ENCODE measurements at regions not wholly inside any gene's neighbourhood (a gene's known extent, or its start where the extent isn't known, plus 50 kb on each side); places are given as distances from the start of the nearest gene placed in this dataset.

DNA sequence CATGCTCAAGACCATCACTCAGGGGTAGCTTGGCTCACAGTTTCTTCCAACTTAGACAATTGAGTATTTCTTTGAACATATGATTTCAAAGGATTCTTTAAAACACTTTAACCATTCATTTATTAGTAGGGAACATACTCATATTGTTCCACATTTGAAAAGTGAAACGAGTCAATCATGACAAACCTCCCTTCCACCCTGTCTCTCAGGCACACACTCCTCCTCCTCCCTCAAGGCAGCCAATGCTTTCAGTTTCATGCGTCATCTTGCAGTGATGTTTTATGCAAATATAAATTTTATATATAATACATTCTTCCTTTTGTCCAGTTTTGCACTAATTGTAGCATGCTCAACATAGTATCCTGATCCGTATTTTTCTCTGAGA lies 126.0 kb upstream of the BOD1 start:
- DNase-seq (ENCODE audit: low spot score) = no peak

DNA sequence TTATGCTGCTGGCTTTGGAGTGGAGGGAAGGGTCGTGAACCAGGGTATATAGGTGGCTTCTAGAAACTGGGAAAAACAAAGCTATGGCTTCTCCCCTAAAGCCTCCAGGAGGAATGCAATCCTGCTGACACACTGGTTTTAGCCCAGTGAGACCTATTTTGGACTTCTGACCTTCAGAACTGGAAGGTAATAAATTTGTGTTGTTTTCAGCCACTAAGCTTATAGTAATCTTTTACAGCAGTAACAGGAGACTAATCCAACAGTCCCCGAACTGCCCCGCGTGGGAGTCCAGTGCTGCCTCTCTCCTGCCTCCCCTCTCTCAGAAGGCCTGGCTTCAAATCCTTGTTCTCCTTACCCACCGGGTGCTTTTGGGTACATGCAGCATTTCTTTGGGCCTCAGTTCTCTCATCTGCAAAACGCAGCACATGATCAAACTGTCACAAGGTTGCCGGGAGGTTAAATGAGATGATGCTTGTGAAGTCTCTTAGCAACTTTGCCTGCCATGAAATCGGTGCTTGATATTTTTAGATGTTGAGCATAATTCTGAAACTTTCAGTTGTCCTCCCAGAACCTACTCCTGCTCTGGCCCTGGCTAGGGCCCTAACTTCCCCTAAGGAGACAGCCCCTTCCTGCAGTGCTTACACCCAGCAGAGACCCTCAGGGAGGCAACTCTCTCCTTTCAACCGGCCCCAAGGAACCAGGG lies 127.3 kb upstream of the BOD1 start:
- no peak for DNase-seq (ENCODE audit: low spot score)

DNA sequence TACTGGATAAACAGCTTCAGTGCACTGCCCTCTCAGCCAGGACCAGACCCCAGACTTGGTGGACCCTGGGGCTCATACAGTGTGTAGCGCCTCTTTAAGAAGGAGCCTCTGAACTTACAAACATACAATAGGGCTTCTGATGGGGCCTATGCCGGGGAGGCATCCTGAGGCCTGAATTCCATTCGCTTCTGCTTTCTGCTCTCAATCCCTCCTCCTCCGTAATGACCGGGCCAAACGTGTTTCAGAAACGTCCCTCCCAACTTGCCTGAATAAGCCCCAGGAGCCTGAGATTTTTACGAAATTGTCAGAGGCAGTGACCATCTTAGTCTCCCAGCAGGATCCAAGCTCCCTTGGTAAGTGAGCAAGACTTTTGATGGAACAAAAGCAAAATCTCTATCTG lies 128.1 kb upstream of the BOD1 start:
- no peak for DNase-seq (ENCODE audit: low spot score)

DNA sequence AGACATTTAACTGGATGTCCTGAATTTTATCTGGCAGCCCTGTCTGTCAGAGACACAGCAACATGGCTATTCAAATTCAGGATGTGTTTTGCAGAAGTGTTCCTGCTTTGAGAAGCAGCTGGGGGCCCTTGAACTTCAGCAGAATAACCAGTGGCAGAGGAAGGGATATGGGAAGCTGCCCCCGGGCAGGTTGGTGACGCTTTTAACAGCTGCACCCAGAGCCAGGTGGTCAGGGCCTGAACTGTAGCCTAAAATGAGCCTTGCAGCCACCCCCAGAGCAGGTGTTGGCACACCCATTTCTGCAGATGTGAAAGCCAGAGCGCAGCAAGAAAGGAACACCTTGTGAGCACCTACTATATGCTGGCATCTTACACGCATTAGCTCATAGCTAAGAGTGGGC lies 128.7 kb upstream of the BOD1 start:
- DNase-seq (ENCODE audit: low spot score) = no peak

DNA sequence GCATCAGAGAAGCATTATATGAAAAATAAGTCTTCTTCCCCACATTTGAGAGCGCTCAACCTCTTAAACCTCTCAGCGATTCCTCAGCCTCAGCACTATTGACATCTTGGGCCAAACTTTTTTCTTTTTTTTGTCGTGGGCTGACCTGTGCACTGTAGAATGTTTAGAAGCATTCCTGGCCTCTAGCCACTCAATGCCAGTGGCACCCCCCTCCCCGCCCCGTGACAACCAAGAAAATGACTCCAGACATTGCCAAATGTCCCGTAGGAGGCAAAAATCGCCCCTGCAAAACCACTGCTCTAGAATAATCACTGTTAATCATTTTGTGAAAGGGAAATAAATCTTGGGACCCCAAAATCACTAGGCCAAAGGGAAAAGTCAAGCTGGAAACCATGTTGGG lies 129.1 kb upstream of the BOD1 start:
- DNase-seq (ENCODE audit: low spot score) = no peak

DNA sequence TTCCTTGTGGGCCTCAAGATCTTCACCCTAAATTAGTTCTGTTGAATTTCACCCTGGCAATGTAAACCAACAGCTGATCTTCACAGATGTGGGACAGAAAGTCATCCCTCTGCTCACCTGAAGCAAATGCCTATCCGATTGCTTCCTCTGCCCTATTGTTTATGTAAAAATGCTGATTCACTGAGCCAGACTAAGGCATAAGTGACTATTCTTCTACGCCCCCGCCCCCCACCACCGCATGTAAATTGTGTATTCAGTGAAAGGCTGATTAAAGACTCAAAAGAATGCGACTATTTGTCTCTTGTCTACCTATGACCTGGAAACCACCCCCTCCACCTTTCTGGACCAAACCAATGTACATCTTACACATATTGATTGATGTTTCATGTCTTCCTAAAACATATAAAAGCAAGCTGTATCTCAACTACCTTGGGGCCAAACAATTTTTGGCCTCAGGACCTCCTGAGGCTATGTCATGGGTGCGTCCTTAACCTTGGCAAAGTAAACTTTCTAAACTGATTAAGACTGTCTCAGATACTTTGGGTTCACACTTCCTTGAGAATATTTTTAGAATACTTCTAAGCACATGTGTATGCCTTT lies 129.7 kb upstream of the BOD1 start:
- no peak for DNase-seq (ENCODE audit: low spot score)

DNA sequence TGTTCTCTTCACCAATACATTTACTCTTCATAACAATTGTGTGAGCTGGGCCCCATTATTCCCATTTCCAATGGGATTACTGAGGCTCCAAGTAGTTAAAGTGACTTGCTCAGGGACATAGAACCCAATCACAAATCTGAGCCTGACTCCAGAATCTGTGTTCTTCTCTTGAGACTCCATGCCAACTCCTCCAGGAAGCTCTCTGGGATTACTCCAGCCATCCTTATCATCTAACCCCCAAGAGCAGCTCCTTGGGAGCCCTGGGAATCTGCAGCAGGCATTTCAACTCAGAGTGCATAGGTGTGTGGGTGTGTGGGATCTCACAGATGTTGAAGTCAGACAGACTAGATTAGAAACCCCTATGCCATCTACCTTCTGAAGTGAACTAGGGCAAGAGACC lies 131.4 kb upstream of the BOD1 start:
- DNase-seq (ENCODE audit: low spot score) = no peak

DNA sequence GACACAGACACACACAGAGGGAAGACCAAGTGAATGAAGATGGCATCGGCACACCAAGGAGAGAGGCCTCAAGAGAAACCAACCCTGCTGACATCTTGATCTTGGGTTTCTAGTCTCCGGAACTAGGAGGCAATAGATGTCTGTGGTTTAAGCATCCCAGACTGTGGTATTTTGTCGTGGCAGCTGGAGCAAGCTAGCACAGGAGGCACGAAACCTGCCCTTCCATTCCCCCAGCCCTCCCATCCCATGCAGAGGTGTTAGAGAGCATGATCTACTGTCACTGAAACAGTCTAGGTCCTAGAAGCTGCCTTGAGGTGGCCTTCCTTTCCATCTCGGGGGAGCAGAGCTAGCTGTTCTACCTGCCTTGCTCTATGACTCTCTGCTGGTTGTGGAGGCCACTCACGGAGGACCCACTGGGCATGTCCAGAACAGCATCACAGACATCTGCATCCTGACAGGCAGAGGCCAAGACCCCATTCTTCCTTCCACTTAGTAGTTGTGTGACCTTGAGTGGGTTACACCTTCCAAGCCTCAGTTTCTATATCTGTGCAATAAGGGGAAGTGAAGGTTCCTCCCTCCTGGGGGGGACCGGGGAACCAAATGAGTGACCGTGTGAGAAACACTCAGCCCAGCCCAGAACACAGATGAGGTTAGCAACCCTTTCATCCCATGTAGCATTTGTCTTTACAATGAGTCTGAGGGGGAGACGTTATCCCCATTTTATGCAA lies 134.3 kb upstream of the BOD1 start:
- DNase-seq (ENCODE audit: low spot score) = no peak

DNA sequence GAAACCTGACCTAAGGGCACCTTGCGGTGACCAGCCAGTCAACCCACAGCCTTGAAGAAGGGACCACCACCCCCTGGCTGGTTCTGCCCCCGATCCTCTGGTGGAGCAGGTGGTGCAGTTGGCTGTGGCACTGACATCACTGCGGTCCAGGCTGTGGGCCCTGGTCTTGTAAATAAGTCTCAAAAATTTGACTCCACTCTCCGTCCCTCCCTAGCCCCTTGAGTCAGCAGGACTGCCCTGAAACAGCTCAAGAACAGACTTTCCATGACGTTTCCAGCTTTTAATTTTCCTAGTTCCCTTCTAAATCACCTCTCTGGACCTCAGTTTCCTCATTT lies 134.8 kb upstream of the BOD1 start:
- DNase-seq (ENCODE audit: low spot score) = no peak

DNA sequence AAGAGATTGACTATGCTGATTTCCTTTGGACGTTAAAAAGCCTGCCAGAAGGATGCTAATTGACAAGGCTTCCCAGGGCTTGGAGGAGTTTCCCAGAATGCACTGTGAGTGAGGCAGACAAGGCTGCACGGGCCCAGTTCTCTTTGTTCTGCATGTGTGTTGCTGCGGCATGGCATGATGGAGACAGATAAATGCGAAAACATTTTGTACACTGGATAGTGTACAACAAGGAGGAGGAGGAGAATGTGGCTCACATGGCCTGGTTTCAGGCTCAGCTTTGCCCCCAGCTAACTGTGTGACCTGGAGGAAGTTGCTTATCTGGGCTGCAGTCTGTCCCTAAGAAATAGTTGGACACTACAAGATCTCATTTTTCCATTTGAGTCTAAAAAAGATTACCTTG lies 135.5 kb upstream of the CPEB4 start:
- no peak for DNase-seq (ENCODE audit: low spot score)

DNA sequence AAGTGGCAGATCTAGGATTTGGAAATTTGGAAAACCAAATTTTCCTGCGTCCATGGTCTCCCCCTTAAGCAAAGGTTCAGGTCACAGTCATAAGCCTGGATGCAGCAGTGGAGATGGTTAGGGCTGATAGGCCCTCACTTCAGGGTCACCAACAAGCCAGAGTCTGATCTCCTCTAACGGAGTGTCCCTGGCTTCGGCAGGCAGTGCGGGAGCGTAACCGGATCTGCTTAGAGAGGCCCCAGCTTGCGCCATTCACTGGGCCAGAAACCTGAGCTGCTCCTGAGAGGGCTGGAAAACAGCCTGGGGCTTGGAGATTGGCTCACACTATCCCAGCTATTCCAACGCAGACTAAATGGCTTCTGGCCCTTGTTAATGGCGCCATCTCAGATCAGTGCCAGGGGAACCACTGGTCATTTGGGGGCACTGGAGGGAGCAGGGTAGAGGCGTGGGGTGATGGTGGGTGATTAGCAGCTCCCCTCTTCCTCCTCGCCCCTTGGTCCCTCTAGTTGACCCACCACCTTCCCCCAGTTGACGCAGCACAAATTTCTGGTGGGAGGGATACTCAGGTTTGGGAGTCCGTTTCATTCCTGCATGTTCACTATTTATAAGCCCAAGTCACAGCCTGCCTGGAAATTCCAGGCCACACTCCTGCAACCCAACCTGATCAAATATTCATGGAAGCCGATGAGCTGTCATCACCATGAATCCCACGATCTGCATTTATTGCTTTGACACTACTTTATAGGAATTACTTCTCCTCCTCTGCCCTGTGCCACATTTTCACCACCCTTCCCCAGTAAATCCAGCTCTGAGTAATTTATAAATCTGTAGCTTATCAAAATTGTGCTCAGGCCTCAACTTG lies 134.6 kb upstream of the CPEB4 start:
- no peak for DNase-seq (ENCODE audit: low spot score)

DNA sequence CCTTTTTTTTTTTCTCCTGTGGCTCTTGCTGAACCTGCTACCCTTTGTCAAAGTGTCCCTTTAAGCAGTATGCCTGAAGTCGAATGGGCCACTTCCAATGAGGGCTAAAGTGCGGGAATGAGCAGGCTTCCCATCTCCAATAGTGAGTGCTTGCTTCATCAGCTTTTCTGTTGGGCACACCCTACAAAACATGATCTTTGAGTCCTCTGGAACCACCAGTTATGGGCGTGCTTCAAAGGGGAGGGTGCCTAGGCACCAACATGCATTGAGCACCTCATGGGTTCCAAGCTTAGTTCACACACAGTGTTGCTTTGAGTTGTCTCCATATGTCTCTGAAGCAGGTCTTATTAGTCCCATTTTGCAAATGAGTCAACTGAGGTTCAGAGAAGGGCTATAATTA lies 132.8 kb upstream of the CPEB4 start:
- no peak for DNase-seq (ENCODE audit: low spot score)

DNA sequence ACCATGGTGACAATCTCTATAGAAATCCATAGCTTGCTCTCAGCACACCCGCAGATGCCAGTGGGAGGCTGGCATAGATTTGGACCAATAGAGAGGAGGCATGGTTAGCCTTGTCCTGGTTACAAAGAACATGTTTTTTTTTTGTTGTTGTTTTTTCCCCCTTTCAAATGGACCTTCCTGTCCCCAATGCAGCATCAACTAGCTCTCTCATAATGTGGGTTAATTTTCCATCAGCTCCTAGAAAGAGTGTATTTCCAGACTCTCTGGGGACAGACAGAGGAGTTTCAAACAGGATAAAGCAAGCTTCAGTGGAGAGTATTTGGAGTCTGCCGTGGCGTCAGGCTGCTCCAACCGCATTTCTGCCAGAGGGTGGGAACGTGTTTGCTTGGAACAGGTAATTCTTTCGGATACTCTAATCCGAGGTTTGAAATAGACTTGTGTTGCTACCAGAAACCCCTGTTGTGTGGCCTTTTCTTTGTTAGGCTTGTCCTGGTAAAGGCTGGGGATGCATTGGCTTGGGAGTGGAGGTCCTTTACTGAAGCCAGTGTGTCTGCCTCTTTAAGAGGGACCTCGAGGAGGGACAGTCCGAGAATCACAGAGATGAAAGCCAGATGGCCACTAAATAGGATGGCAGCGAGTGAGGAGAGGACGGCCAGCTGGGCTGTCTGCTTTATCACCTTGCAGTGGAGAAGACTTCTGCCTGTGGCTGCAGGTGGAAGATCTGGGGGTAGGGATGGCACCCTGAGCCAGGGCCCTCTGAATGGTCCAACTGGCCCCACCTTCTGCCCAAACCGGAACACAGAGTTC lies 130.5 kb upstream of the CPEB4 start:
- no peak for DNase-seq (ENCODE audit: low spot score)

DNA sequence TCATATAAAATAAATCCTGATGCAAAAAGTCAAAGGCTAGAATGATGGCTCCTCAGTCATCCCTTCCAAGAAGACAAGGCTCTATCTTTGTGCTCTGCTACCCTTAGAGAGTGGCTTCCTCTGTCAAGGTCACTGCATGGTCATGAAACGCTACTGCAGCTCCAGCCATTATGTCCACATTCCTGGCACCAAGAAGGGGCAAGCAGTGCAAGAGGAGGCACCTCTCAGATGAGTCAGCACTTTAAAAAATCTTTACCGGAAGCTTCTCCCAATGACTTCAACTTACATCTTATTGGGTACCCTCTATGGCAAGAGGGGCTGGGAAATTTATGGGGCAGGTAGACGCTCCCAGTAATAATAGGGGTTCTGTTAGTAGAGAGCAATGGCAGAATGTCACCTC lies 129.5 kb upstream of the CPEB4 start:
- no peak for DNase-seq (ENCODE audit: low spot score)

DNA sequence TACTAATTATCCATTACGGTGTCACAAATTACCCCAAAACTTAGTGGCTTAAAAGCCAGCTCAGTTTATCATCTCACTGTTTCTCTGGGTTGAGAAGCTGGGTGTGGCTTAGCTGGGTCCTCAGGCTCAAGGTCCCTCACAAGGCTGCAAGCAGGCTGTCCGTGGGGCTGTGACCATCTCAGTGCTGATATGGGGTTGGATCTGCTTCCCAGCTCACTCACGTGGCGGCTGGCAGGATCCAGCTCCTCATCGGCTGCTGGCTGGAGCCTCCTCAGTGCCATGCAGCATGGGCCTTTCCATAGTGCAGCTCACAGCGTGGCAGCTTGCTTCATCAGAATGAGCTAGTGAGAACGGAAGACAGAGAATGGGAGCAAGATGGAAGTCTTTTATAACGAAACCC lies 128.5 kb upstream of the CPEB4 start:
- no peak for DNase-seq (ENCODE audit: low spot score)

DNA sequence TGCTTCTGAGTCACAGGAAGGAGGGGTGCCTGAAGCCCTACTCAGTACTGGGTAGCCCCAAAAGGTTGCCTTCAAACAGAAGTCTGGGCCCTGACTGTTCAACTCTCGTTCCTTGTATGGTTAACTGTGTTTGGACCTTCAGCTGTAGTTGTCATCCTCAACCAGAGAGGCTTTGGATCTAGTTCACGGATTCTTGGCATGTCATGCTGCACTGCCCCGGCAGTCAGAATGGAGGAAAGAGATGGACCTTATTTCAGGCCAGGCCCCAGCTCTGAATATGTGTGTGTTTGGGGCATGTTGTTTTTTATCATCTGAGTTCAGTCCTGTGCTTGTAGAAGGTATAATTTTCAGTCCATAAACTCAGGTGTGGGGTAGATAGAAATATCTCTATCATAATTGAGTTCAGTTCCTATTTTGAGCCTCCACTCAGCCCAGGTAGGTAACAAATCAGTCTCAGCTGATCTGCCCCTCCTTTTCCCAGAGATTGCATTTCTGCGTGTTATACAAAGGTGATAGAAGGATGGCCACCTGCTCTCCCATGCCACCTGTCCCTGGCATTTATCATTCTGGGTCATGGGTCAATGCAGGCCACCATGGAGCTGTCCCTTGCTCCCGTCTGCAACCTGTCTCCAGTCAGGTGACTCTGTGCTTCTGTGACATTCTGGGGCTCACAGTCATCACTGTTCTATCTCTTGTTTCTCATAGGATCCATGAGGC lies 127.5 kb upstream of the CPEB4 start:
- no peak for DNase-seq (ENCODE audit: low spot score)

DNA sequence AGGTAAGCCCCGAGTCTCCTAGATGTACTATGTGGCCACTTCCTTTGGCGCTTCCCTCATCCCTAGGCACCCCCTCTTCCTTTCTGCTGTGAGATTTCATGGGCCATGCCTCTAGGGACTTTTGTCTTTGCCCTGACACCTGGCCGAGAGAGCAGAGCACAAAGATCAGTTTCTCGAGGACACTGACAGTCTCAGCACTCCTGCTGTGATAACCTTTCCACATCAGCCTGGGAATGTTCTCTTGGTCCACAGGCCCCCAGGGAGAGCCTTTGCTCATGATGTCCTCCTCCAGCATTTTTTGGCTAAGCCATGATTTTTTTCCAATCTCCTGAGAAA lies 127.0 kb upstream of the CPEB4 start:
- DNase-seq (ENCODE audit: low spot score) = no peak

DNA sequence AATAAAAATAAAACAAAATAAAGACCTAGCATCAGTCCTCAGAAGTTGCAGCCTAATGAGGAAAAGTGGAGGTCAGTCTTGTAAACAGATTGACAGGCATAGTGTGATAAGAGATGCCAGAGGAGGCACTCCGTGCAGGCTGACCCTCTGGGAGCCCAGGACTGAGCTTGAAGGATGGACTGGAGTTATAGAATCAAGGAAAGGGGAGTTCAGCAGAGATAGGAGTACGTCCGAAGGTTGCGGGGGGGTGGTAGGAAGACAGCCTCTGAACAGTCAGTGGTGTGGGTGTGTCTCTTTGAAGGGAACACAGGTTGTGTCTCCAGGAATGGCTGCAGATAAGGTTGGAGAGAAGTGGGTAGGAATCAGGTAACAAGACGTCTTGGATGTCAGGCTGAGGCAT lies 126.1 kb upstream of the CPEB4 start:
- no peak for DNase-seq (ENCODE audit: low spot score)

DNA sequence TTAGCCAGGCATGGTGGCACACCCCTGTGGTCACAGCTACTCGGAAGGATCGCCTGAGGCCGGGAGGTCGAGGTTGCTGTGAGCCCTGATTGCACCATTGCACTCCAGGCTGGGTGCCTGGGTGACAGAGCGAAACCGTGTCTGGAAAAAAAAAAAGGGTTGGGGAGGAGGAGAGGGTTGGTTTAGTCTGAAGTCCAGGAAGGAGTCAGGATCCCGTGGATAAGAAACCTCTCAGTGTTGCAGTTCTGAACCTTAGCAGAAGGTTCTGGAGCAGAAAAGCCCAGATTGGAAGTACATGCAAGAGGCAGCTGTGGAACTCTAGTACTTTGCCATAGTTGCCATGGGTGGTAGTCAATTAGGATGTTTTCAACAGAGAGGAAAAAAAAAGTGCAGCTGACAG lies 125.2 kb upstream of the CPEB4 start:
- DNase-seq (ENCODE audit: low spot score) = no peak

DNA sequence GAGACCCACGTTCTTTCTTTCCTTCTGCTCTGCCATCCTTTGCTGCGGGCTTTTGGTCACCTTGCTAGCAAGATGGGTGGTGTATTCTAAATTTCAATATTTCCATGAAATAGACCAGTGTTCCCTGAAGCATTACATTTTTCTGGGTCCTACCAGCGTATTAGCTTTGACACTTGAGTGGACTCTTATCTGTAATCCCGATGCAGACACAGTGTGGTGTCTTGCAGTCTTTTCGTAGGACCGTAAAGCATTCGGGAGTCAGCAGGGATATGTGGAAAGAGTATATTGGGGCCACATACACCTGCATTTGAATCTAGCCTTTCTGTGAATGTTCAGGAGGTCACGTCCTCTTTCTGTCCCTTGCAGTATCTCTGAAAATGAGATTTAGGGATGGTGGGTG lies 124.7 kb upstream of the CPEB4 start:
- DNase-seq (ENCODE audit: low spot score) = no peak

DNA sequence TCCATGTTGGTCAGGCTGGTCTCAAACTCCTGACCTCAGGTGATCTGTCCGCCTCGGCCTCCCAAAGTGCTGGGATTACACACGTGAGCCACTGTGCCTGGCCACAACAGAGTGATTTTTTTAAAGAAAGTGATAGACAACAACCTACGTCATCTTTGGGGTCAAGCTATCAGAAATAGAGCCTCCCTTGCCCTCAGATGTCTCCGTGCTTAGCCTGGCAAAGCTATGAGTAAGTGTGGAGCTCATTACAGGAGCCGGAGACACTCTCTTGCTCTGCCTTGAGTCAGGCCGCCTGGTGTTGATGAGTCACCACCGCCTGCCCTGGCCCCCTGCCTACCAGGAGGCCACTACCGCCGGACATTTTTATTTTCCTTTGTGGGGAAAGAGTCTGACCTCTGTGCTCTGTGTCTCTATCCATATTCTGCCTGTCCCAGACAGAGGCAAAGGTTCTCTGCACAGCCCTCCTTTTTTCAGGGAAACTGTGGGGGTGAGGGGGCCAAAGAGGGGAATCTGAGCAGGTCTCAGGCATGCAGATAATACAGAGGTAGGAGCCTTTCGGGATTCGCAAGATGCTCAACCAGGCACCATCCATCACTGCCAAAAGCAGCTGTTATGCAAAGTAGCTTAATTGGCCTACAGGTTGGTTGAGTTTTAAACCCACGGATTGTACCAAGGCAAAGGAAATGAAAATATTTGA lies 123.7 kb upstream of the CPEB4 start:
- DNase-seq (ENCODE audit: low spot score) = peak; percentile 88

All from LoVo (cell line).